ENCODE measurements at regions not wholly inside any gene's neighbourhood (a gene's known extent, or its start where the extent isn't known, plus 50 kb on each side); places are given as distances from the start of the nearest gene placed in this dataset.
"Not testable (repeated sequence)": the region's sequence is repeated elsewhere in the genome, so short reads cannot be mapped to it uniquely, and the experiment has no call there.

DNA sequence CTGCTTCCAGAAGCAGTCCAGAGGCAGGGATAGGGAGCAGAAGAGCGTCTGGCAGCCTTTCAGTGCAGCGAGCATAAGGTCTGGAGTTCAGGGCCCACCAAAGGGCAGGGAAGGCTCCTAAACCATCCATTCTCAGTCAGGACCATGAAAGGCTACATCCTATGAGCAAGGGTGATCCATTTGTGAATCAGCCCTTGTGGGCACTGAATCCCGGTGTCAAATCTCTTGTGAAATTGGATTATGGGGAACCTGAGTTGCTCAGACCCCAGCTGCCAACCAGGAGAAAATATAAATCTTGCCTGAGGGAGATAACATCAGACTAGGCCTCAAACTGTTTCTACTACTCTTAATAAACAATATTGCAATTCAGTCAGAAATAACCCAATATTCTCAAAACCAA, 204.4 kb downstream of the SYK start:
- TF ChIP-seq, protein P1, sequence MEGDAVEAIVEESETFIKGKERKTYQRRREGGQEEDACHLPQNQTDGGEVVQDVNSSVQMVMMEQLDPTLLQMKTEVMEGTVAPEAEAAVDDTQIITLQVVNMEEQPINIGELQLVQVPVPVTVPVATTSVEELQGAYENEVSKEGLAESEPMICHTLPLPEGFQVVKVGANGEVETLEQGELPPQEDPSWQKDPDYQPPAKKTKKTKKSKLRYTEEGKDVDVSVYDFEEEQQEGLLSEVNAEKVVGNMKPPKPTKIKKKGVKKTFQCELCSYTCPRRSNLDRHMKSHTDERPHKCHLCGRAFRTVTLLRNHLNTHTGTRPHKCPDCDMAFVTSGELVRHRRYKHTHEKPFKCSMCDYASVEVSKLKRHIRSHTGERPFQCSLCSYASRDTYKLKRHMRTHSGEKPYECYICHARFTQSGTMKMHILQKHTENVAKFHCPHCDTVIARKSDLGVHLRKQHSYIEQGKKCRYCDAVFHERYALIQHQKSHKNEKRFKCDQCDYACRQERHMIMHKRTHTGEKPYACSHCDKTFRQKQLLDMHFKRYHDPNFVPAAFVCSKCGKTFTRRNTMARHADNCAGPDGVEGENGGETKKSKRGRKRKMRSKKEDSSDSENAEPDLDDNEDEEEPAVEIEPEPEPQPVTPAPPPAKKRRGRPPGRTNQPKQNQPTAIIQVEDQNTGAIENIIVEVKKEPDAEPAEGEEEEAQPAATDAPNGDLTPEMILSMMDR (IDR thresholded peaks at IDR 0.05), result no peak
- Histone ChIP-seq H3K36me3 (no peaks in the 10 kb centered on the region), H3K4me3 (no peak overlapping the region), H3K27me3 (no peaks in the 10 kb centered on the region), H3K9me3 (no peaks in the 10 kb centered on the region), H3K27ac (no peak overlapping the region), H3K4me1 (no peaks in the 10 kb centered on the region)
- DNase-seq (no peak), ATAC-seq (no peak)
- intact Hi-C loops (cut with DNase I), result no loop called here

DNA sequence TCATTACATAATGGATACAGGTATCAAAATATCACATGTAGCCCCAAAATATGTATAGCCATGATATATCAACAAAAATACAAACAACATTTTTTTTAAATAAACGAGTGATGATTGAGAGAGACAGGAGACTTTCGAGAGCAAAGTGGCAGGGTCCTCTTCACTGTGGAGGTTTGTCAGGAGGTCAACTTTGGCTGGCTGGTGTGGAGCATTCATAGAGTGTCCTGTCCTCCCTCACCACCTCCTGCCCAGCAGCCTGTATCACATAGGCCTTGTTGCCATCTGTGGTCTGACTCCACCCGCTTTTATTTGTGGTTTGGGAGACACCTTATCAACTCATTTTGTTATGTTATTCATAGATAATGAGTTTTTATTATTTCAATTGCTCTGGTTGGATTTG, 206.9 kb downstream of the SYK start:
- TF ChIP-seq, protein P1 (IDR thresholded peaks at IDR 0.05), result no peak
- H3K27ac ChIP-seq, result no peak overlapping the region
- no peaks in the 10 kb centered on the region for H3K4me1 ChIP-seq
- no peaks in the 10 kb centered on the region for H3K36me3 ChIP-seq
- no peak for DNase-seq
- no peak overlapping the region for H3K4me3 ChIP-seq
- H3K9me3 ChIP-seq, result peaks cover 0 to 10% of the 10 kb centered on the region in 2 donors
- ATAC-seq, result no peak
- intact Hi-C loops (cut with DNase I), result no loop called here
- H3K27me3 ChIP-seq, result no peaks in the 10 kb centered on the region

- Histone ChIP-seq H3K27me3 (no peaks in the 10 kb centered on the region), H3K27ac (no peak overlapping the region), H3K9me3 (peaks cover 0 to 12% of the 10 kb centered on the region in 2 donors), H3K4me1 (no peaks in the 10 kb centered on the region), H3K4me3 (no peak overlapping the region), H3K36me3 (no peaks in the 10 kb centered on the region)
- DNase-seq (no peak), ATAC-seq (no peak)
- TF ChIP-seq, protein P1 (IDR thresholded peaks at IDR 0.05), result no peak
- intact Hi-C loops (cut with DNase I), result no loop called here
These were observed 210.3 kb downstream of the SYK start for GRCh38 chr9:91011891-91012290.

GRCh38 chr9:91012933-91013841, 211.6 kb downstream of the SYK start:
- H3K4me3 ChIP-seq, result no peak overlapping the region
- no peaks in the 10 kb centered on the region for H3K36me3 ChIP-seq
- H3K9me3 ChIP-seq, result peaks cover 0 to 12% of the 10 kb centered on the region in 2 donors
- DNase-seq (no peak), ATAC-seq (no peak)
- no peaks in the 10 kb centered on the region for H3K27me3 ChIP-seq
- TF ChIP-seq, protein P1 (IDR thresholded peaks at IDR 0.05), result no peak
- intact Hi-C loops (cut with DNase I), result no loop called here
- no peak overlapping the region for H3K27ac ChIP-seq
- no peaks in the 10 kb centered on the region for H3K4me1 ChIP-seq

GRCh38 chr9:91017245-91017644, 215.6 kb downstream of the SYK start:
- Histone ChIP-seq H3K4me1 (no peaks in the 10 kb centered on the region), H3K4me3 (no peak overlapping the region), H3K36me3 (no peaks in the 10 kb centered on the region), H3K27me3 (no peaks in the 10 kb centered on the region), H3K9me3 (peaks cover 0 to 12% of the 10 kb centered on the region in 2 donors), H3K27ac (no peak overlapping the region)
- TF ChIP-seq, protein P1 (IDR thresholded peaks at IDR 0.05), result no peak
- intact Hi-C loops (cut with DNase I), result no loop called here
- ATAC-seq (no peak), DNase-seq (no peak)

DNA sequence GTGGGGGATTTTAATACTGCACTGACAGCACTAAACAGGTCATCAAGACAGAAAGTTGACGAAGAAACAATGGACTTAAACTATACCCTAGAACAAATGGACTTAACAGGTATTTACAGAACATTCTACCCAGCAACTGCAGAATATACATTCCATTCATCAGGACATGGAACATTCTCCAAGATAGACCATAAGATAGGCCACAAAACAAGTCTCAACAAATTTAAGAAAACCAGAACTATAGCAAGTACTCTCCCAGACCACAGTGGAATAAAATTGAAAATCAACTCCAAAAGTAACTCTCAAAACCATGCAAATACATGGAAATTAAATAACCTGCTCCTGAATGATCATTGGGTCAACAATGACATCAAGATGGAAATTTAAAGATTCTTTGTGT, 218.3 kb downstream of the SYK start:
- H3K9me3 ChIP-seq; intact Hi-C loops (cut with DNase I); H3K4me3 ChIP-seq; H3K27ac ChIP-seq; DNase-seq; H3K4me1 ChIP-seq; H3K27me3 ChIP-seq; H3K36me3 ChIP-seq; ATAC-seq: not testable (repeated sequence)

DNA sequence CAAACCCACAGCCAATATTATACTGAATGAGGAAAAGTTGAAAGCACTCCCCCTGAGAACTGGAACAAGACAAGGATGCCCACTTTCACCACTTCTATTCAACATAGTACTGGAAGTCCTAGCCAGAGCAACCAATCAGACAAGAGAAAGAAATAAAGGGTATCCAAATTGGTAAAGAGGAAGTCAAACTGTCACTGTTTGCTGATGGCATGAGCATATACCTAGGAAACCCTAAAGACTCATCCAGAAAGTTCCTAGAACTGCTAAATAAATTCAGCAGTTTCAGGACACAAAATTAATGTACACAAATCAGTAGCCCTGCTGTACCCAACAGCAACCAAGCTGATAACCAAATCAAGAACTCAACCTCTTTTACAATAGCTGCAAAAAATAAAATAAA, 220.0 kb downstream of the SYK start:
- H3K27me3 ChIP-seq; intact Hi-C loops (cut with DNase I); H3K27ac ChIP-seq; H3K36me3 ChIP-seq; DNase-seq; H3K4me3 ChIP-seq; H3K4me1 ChIP-seq; H3K9me3 ChIP-seq; ATAC-seq: not testable (repeated sequence)
